ENCODE measurements at regions not wholly inside any gene's neighbourhood (a gene's known extent, or its start where the extent isn't known, plus 50 kb on each side); places are given as distances from the start of the nearest gene placed in this dataset.

DNA sequence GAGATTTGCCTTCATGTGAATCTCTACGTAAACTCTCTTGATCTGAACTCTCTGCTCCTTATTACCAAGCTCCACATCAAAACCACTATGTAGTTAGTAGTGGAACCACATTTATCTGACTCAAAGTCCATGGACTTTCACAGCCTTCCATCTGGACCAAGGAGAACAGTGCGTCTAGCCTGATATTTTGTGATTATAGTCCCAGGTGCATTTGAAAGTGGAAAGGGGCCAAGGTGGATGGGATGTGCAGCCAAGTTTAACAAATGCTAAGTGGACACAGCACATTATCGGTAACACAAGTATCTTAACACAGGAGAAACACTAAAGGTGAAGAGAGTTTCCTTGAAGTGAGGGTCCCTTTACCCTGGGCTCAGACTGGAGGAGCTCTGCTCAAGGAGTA lies 281.2 kb upstream of the SGK1 start:
- TF ChIP-seq, protein P1, sequence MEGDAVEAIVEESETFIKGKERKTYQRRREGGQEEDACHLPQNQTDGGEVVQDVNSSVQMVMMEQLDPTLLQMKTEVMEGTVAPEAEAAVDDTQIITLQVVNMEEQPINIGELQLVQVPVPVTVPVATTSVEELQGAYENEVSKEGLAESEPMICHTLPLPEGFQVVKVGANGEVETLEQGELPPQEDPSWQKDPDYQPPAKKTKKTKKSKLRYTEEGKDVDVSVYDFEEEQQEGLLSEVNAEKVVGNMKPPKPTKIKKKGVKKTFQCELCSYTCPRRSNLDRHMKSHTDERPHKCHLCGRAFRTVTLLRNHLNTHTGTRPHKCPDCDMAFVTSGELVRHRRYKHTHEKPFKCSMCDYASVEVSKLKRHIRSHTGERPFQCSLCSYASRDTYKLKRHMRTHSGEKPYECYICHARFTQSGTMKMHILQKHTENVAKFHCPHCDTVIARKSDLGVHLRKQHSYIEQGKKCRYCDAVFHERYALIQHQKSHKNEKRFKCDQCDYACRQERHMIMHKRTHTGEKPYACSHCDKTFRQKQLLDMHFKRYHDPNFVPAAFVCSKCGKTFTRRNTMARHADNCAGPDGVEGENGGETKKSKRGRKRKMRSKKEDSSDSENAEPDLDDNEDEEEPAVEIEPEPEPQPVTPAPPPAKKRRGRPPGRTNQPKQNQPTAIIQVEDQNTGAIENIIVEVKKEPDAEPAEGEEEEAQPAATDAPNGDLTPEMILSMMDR (IDR thresholded peaks at IDR 0.05; ENCODE audit: insufficient read depth, low read length): no peak
- TF ChIP-seq REST (IDR thresholded peaks at IDR 0.05; ENCODE audit: insufficient replicate concordance, low read depth) (no peak), GABPA (IDR thresholded peaks at IDR 0.05; ENCODE audit: low read depth) (no peak), POLR2AphosphoS5 (IDR thresholded peaks at IDR 0.05; ENCODE audit: low read depth) (no peak), SPI1 (IDR thresholded peaks at IDR 0.05; ENCODE audit: borderline replicate concordance, low read depth) (no peak)

All from HL-60 (cell line).